Right lobe of liver (tissue), 4 donors: ENCODE measurements at regions not wholly inside any gene's neighbourhood (a gene's known extent, or its start where the extent isn't known, plus 50 kb on each side); places are given as distances from the start of the nearest gene placed in this dataset.

Experiments used
- CTCF ChIP-seq, 4 donors: fragments of 200-600 bp in 3 of 4; fragments of 450-650 bp in 1 of 4; IDR thresholded peaks; one replicate each; pipeline versions ENCODE4 v1.5.1 to v1.8.0; 2016 to 2022; ENCODE audit warnings: antibody characterized with exemption in 4 of 4, mild to moderate bottlenecking in 2 of 4
- POLR2A ChIP-seq: fragments of 450-650 bp; IDR thresholded peaks from one replicate; pipeline ENCODE4 v1.6.1; 2017; ENCODE audit warnings: antibody characterized with exemption, mild to moderate bottlenecking
- donor health status: DM: no; HTN: no; CAD: no.
- donor health status: DM: no; HTN: no; CAD: no.
- donor health status: DM: no; HTN: yes; CAD: no.

GRCh38 chr2:8315531-8316165 is 366.2 kb upstream of the ID2 start:
- TF ChIP-seq CTCF (IDR thresholded peaks at IDR 0.05) (no peak), POLR2A (no peak)
